ENCODE measurements at regions not wholly inside any gene's neighbourhood (a gene's known extent, or its start where the extent isn't known, plus 50 kb on each side); places are given as distances from the start of the nearest gene placed in this dataset.

DNA sequence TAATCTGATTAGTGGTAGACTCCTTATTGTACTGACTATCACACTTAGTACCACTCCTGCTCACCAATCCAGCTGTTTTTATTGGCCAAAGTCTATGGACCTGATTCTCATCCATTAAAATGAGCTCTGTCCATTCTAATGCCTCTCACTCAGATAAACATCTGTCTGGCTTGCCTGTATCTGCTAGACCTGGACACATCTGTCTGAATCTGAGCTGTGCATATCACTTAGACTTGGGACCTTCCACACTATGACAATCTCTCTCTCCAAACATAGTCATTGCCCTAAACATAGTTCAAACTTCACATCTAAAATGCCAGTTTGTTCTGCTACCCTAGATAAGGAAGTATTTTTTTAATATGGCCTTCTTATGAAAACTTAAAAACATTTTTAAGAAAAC, 92.6 kb downstream of the CENPW start:
- TF ChIP-seq, protein P1, sequence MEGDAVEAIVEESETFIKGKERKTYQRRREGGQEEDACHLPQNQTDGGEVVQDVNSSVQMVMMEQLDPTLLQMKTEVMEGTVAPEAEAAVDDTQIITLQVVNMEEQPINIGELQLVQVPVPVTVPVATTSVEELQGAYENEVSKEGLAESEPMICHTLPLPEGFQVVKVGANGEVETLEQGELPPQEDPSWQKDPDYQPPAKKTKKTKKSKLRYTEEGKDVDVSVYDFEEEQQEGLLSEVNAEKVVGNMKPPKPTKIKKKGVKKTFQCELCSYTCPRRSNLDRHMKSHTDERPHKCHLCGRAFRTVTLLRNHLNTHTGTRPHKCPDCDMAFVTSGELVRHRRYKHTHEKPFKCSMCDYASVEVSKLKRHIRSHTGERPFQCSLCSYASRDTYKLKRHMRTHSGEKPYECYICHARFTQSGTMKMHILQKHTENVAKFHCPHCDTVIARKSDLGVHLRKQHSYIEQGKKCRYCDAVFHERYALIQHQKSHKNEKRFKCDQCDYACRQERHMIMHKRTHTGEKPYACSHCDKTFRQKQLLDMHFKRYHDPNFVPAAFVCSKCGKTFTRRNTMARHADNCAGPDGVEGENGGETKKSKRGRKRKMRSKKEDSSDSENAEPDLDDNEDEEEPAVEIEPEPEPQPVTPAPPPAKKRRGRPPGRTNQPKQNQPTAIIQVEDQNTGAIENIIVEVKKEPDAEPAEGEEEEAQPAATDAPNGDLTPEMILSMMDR (conservative IDR thresholded peaks at IDR 0.05 in 1 of 2, IDR thresholded peaks at IDR 0.05 in 1 of 2; ENCODE audit: extremely low read depth in 1 of 2, insufficient read depth in 1 of 2, low read depth in 1 of 2, low read length in 2 of 2) = no peak
- TF ChIP-seq EZH2 (IDR thresholded peaks at IDR 0.05; ENCODE audit: borderline replicate concordance, low read length) = no peak

Data from mammary epithelial cell (primary cell).